H1 (cell line): ENCODE measurements at regions not wholly inside any gene's neighbourhood (a gene's known extent, or its start where the extent isn't known, plus 50 kb on each side); places are given as distances from the start of the nearest gene placed in this dataset.

Experiments
- CHD7 ChIP-seq: fragments of 300-600 bp; sonication (generic); IDR thresholded peaks from 2 replicates; pipeline ENCODE4 v1.7.1; 2012; ENCODE audit warnings: low read length, moderate library complexity, mild to moderate bottlenecking, inconsistent platforms; ENCODE audit not compliant: insufficient replicate concordance

GRCh38 chr2:237251986-237252385 is 162.0 kb downstream of the COL6A3 start (continued):
- no peak for TF ChIP-seq CHD7
